ENCODE measurements at regions not wholly inside any gene's neighbourhood (a gene's known extent, or its start where the extent isn't known, plus 50 kb on each side); places are given as distances from the start of the nearest gene placed in this dataset.

DNA sequence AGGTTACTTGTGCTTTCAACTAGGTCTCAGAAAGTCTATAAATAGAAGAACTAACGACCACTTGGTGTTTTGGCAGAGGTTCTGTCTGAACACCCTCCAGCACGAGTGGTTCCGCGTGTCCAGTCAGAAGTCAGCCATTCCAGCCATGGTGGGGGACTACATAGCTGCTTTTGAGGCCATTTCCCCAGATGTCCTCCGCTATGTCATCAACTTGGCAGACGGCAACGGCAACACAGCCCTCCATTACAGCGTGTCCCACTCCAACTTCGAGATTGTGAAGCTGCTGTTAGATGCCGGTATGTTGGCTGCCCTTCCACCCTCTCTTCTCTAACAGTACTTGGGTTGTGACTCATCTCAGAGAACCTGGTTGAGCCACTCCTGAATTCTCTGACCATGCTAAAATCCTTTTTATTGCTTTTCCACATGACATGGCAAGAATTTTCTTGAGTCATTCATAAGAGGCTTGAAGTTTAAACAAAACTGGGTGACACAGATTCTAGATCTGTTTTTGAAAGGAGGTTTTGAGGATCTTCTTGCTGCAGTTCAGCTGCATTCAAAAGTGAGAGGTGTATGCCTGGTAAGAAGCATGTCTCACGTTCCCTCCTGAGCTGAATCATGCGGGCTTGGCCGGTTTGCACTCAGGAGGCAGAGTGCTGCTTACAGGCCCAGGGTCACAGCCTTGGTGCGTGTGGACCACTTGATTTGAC is 103.1 kb upstream of the DMRT1 start:
- Histone ChIP-seq H3K4me2 (ENCODE audit: low read depth, low read length) (no peak overlapping the region), H4K20me1 (ENCODE audit: insufficient read depth, low read length) (no peaks in the 10 kb centered on the region), H3K9ac (ENCODE audit: insufficient read depth, low read depth, low read length) (no peak overlapping the region), H3K27ac (ENCODE audit: extremely low read length, insufficient read depth, low read length) (no peak overlapping the region), H2AFZ (ENCODE audit: low read length) (no peak overlapping the region), H3K4me3 (replicated peaks in 1 of 3; ENCODE audit: insufficient read depth in 1 of 3, low read depth in 2 of 3, low read length in 3 of 3) (no peak overlapping the region), H3K79me2 (ENCODE audit: insufficient read depth, low read length) (peaks cover 4% of the 10 kb centered on the region), H3K36me3 (replicated peaks in 1 of 2; ENCODE audit: control insufficient read depth in 1 of 2, insufficient read depth in 2 of 2, low read length in 2 of 2) (peaks cover 69 to 89% of the 10 kb centered on the region in 2 experiments), H3K4me1 (ENCODE audit: insufficient read depth, low read length) (peaks cover 36% of the 10 kb centered on the region), H3K9me3 (ENCODE audit: low read length) (no peaks in the 10 kb centered on the region), H3K27me3 (ENCODE audit: control insufficient read depth in 1 of 2, insufficient read depth in 2 of 2, low read length in 2 of 2) (no peaks in the 10 kb centered on the region)
- in situ Hi-C loops (cut with HindIII; ENCODE audit: extremely low pct_ligation_motif_present, low pct_unique_long_range_greater_than_20kb), result no loop called here
- intact Hi-C loops (cut with micrococcal nuclease; ENCODE audit: unreplicated experiment), result loop anchor here (1.0 kb wide), 1 partner anchor 48 kb away; no protein-coding TSS in a partner anchor
- no TSS peak for BruUV-seq (replicated peaks)
- DNase-seq (ENCODE audit: low spot score) (no peak), ATAC-seq (no peak), FAIRE-seq (no peak)
- WGBS (ENCODE audit: low lambda C conversion rate), result 97% methylated on average over 11 of the region's 14 CpGs
- ChIA-PET CTCF (ENCODE audit: low intra/inter-chr PET ratio, low total read pairs) (no interaction called here), POLR2A (no interaction called here)
- TF ChIP-seq ZNF446 (CRISPR knock-in tag; IDR thresholded peaks at IDR 0.05) (no peak), ZNF572 (CRISPR knock-in tag; IDR thresholded peaks at IDR 0.05) (no peak), MYNN (CRISPR knock-in tag; IDR thresholded peaks at IDR 0.05; ENCODE audit: low read depth) (no peak), HNRNPL (IDR thresholded peaks at IDR 0.05; ENCODE audit: low read depth, low read length) (no peak), TCF7 (IDR thresholded peaks at IDR 0.05; ENCODE audit: low read depth) (no peak), SIN3A (IDR thresholded peaks at IDR 0.05; ENCODE audit: borderline replicate concordance, low read depth, low read length) (no peak), E2F1 (CRISPR knock-in tag; IDR thresholded peaks at IDR 0.05) (no peak), ZNF232 (CRISPR knock-in tag; IDR thresholded peaks at IDR 0.05; ENCODE audit: borderline replicate concordance) (no peak), SCMH1 (CRISPR knock-in tag; IDR thresholded peaks at IDR 0.05; ENCODE audit: borderline replicate concordance) (no peak), ZNF839 (CRISPR knock-in tag; IDR thresholded peaks at IDR 0.05; ENCODE audit: borderline replicate concordance) (no peak), CAMTA2 (CRISPR knock-in tag; IDR thresholded peaks at IDR 0.05; ENCODE audit: borderline replicate concordance) (no peak), RFXAP (CRISPR knock-in tag; IDR thresholded peaks at IDR 0.05; ENCODE audit: borderline replicate concordance) (no peak)
- TF ChIP-seq, protein P1, sequence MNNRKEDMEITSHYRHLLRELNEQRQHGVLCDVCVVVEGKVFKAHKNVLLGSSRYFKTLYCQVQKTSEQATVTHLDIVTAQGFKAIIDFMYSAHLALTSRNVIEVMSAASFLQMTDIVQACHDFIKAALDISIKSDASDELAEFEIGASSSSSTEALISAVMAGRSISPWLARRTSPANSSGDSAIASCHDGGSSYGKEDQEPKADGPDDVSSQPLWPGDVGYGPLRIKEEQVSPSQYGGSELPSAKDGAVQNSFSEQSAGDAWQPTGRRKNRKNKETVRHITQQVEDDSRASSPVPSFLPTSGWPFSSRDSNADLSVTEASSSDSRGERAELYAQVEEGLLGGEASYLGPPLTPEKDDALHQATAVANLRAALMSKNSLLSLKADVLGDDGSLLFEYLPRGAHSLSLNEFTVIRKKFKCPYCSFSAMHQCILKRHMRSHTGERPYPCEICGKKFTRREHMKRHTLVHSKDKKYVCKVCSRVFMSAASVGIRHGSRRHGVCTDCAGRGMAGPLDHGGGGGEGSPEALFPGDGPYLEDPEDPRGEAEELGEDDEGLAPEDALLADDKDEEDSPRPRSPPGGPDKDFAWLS (CRISPR knock-in tag; IDR thresholded peaks at IDR 0.05; ENCODE audit: borderline replicate concordance), result no peak
- TF ChIP-seq, protein P2, sequence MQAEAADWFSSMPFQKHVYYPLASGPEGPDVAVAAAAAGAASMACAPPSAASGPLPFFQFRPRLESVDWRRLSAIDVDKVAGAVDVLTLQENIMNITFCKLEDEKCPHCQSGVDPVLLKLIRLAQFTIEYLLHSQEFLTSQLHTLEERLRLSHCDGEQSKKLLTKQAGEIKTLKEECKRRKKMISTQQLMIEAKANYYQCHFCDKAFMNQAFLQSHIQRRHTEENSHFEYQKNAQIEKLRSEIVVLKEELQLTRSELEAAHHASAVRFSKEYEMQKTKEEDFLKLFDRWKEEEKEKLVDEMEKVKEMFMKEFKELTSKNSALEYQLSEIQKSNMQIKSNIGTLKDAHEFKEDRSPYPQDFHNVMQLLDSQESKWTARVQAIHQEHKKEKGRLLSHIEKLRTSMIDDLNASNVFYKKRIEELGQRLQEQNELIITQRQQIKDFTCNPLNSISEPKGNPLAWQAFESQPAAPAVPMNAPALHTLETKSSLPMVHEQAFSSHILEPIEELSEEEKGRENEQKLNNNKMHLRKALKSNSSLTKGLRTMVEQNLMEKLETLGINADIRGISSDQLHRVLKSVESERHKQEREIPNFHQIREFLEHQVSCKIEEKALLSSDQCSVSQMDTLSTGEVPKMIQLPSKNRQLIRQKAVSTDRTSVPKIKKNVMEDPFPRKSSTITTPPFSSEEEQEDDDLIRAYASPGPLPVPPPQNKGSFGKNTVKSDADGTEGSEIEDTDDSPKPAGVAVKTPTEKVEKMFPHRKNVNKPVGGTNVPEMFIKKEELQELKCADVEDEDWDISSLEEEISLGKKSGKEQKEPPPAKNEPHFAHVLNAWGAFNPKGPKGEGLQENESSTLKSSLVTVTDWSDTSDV (CRISPR knock-in tag; IDR thresholded peaks at IDR 0.05), result no peak
- TF ChIP-seq, protein P3, sequence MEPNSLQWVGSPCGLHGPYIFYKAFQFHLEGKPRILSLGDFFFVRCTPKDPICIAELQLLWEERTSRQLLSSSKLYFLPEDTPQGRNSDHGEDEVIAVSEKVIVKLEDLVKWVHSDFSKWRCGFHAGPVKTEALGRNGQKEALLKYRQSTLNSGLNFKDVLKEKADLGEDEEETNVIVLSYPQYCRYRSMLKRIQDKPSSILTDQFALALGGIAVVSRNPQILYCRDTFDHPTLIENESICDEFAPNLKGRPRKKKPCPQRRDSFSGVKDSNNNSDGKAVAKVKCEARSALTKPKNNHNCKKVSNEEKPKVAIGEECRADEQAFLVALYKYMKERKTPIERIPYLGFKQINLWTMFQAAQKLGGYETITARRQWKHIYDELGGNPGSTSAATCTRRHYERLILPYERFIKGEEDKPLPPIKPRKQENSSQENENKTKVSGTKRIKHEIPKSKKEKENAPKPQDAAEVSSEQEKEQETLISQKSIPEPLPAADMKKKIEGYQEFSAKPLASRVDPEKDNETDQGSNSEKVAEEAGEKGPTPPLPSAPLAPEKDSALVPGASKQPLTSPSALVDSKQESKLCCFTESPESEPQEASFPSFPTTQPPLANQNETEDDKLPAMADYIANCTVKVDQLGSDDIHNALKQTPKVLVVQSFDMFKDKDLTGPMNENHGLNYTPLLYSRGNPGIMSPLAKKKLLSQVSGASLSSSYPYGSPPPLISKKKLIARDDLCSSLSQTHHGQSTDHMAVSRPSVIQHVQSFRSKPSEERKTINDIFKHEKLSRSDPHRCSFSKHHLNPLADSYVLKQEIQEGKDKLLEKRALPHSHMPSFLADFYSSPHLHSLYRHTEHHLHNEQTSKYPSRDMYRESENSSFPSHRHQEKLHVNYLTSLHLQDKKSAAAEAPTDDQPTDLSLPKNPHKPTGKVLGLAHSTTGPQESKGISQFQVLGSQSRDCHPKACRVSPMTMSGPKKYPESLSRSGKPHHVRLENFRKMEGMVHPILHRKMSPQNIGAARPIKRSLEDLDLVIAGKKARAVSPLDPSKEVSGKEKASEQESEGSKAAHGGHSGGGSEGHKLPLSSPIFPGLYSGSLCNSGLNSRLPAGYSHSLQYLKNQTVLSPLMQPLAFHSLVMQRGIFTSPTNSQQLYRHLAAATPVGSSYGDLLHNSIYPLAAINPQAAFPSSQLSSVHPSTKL (CRISPR knock-in tag; IDR thresholded peaks at IDR 0.05), result no peak

Measured in HepG2 (cell line).